DND-41 (cell line): ENCODE measurements at regions not wholly inside any gene's neighbourhood (a gene's known extent, or its start where the extent isn't known, plus 50 kb on each side); places are given as distances from the start of the nearest gene placed in this dataset.

Experiments
- ATAC-seq: fragments of 200-7000 bp; cut with Tn5 transposase; 3 replicates; pipeline ENCODE4 v1.9.1; 2021; ENCODE audit warnings: low read depth; ENCODE audit not compliant: insufficient read depth
- DNase-seq: peaks from one replicate; pipeline ENCODE4 v3.0.0-alpha.2; 2020
- H2AFZ ChIP-seq: 2 replicates; pipeline ENCODE4 v1.6.0; 2012; ENCODE audit warnings: low read depth, low read length
- H3K27ac ChIP-seq: 2 replicates; pipeline ENCODE4 v1.5.1; 2012; ENCODE audit warnings: low read length, inconsistent platforms
- H3K27me3 ChIP-seq: fragments of 200-600 bp; sonication (generic); 2 replicates; pipeline ENCODE4 v1.6.0; 2012; ENCODE audit warnings: low read length, mild to moderate bottlenecking, inconsistent platforms; ENCODE audit not compliant: insufficient read depth, poor library complexity
- H3K36me3 ChIP-seq: 2 replicates; pipeline ENCODE4 v1.5.1; 2012; ENCODE audit warnings: low read length, inconsistent platforms; ENCODE audit not compliant: insufficient read depth
- H3K4me1 ChIP-seq: 2 replicates; pipeline ENCODE4 v1.5.1; 2012; ENCODE audit warnings: mild to moderate bottlenecking, low read length; ENCODE audit not compliant: insufficient read depth
- H3K4me2 ChIP-seq: 2 replicates; pipeline ENCODE4 v1.6.0; 2012; ENCODE audit warnings: mild to moderate bottlenecking, moderate library complexity, low read length, inconsistent platforms; ENCODE audit not compliant: insufficient read depth
- H3K4me3 ChIP-seq, 2 experiments: fragments of 200-600 bp in 1 of 2; shearing (Covaris generic) in 1 of 2; 2 replicates each; pipeline ENCODE4 v1.5.1; 2012 to 2016; ENCODE audit warnings: inconsistent platforms in 2 of 2, low read length in 2 of 2, mild to moderate bottlenecking in 2 of 2, low read depth in 1 of 2, moderate library complexity in 1 of 2
- H3K79me2 ChIP-seq: 2 replicates; pipeline ENCODE4 v1.6.0; 2012; ENCODE audit warnings: low read length, inconsistent platforms; ENCODE audit not compliant: insufficient read depth
- H3K9ac ChIP-seq: 2 replicates; pipeline ENCODE4 v1.6.0; 2012; ENCODE audit warnings: low read depth, mild to moderate bottlenecking, inconsistent platforms, low read length, moderate library complexity
- H3K9me3 ChIP-seq: 2 replicates; pipeline ENCODE4 v1.5.1; 2012; ENCODE audit warnings: low read length, moderate library complexity, mild to moderate bottlenecking, inconsistent platforms; ENCODE audit not compliant: insufficient read depth, severe bottlenecking
- H4K20me1 ChIP-seq: 2 replicates; pipeline ENCODE4 v1.6.0; 2012; ENCODE audit warnings: low read length; ENCODE audit not compliant: insufficient read depth
- CTCF ChIP-seq: IDR thresholded peaks from 2 replicates; pipeline ENCODE4 v1.5.1; 2012; ENCODE audit warnings: borderline replicate concordance, low read length, moderate library complexity, mild to moderate bottlenecking; ENCODE audit not compliant: poor library complexity, severe bottlenecking; ENCODE audit errors: extremely low read depth
- EZH2 ChIP-seq: IDR thresholded peaks from 3 replicates; pipeline ENCODE4 v1.6.1; 2012; ENCODE audit warnings: borderline replicate concordance, low read depth, mild to moderate bottlenecking, moderate library complexity, low read length, inconsistent platforms; ENCODE audit not compliant: severe bottlenecking

- H3K36me3 ChIP-seq = no peaks in the 10 kb centered on the region
- DNase-seq (no peak), ATAC-seq (no peak)
- H3K9me3 ChIP-seq = no peaks in the 10 kb centered on the region
- no peaks in the 10 kb centered on the region for H3K4me1 ChIP-seq
- H3K9ac ChIP-seq = no peak overlapping the region
- H3K4me2 ChIP-seq = no peak overlapping the region
- no peak overlapping the region for H3K27ac ChIP-seq
- no peak for TF ChIP-seq CTCF
- no peak for TF ChIP-seq EZH2
- H4K20me1 ChIP-seq = no peaks in the 10 kb centered on the region
- H2AFZ ChIP-seq = no peak overlapping the region
- H3K27me3 ChIP-seq = no peaks in the 10 kb centered on the region
- H3K79me2 ChIP-seq = no peaks in the 10 kb centered on the region
- H3K4me3 ChIP-seq = no peak overlapping the region
Measured at GRCh38 chr4:137069473-137069872, 462.8 kb downstream of the PCDH18 start.

- no peaks in the 10 kb centered on the region for H3K79me2 ChIP-seq
- TF ChIP-seq CTCF (no peak), EZH2 (no peak)
- H3K27ac ChIP-seq = no peak overlapping the region
- H3K4me1 ChIP-seq = no peaks in the 10 kb centered on the region
- H3K9me3 ChIP-seq = no peaks in the 10 kb centered on the region
- H3K4me3 ChIP-seq = no peak overlapping the region
- H3K9ac ChIP-seq = no peak overlapping the region
- no peak overlapping the region for H3K4me2 ChIP-seq
- H2AFZ ChIP-seq = no peak overlapping the region
- H3K27me3 ChIP-seq = no peaks in the 10 kb centered on the region
- ATAC-seq (no peak), DNase-seq (no peak)
- no peaks in the 10 kb centered on the region for H3K36me3 ChIP-seq
- H4K20me1 ChIP-seq = no peaks in the 10 kb centered on the region
Measured at GRCh38 chr4:137067735-137068134, 464.6 kb downstream of the PCDH18 start.

DNA sequence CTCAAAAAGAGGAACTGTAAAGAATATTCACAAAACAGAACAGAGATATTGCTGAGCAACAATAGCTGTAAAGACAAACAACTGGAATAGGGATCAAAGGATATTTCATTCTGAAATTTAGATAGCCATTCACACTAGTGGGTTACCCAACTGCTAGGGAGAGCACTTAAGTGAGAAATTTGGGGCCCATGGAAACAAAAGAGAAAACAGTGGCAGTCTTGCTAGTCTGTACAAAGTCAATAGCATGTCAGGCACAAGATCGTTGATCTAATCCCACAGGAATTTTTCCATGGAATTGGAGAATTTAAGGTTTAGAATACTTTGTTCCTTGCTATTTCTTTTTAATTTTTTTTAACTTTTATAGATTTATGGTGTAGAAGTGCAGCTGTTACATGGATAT, 467.0 kb downstream of the PCDH18 start:
- no peak for TF ChIP-seq EZH2
- no peak for TF ChIP-seq CTCF
- ATAC-seq = no peak
- H3K27me3 ChIP-seq = no peaks in the 10 kb centered on the region
- no peak overlapping the region for H3K4me3 ChIP-seq
- H2AFZ ChIP-seq = no peak overlapping the region
- H3K9ac ChIP-seq = no peak overlapping the region
- H3K9me3 ChIP-seq = no peaks in the 10 kb centered on the region
- H3K79me2 ChIP-seq = no peaks in the 10 kb centered on the region
- no peak for DNase-seq
- H4K20me1 ChIP-seq = no peaks in the 10 kb centered on the region
- H3K4me1 ChIP-seq = no peaks in the 10 kb centered on the region
- H3K4me2 ChIP-seq = no peak overlapping the region
- no peak overlapping the region for H3K27ac ChIP-seq
- no peaks in the 10 kb centered on the region for H3K36me3 ChIP-seq

GRCh38 chr4:137063961-137064360, 468.3 kb downstream of the PCDH18 start:
- ATAC-seq = no peak
- TF ChIP-seq EZH2 = no peak
- no peak for TF ChIP-seq CTCF

More at GRCh38 chr4:137063961-137064360, 468.3 kb downstream of the PCDH18 start:
- H3K9me3 ChIP-seq = no peaks in the 10 kb centered on the region
- no peaks in the 10 kb centered on the region for H3K27me3 ChIP-seq
- no peak for DNase-seq
- no peak overlapping the region for H3K27ac ChIP-seq
- no peak overlapping the region for H3K4me2 ChIP-seq
- H3K36me3 ChIP-seq = no peaks in the 10 kb centered on the region
- H4K20me1 ChIP-seq = no peaks in the 10 kb centered on the region
- no peaks in the 10 kb centered on the region for H3K4me1 ChIP-seq
- no peaks in the 10 kb centered on the region for H3K79me2 ChIP-seq
- H3K4me3 ChIP-seq = no peak overlapping the region
- H3K9ac ChIP-seq = no peak overlapping the region
- no peak overlapping the region for H2AFZ ChIP-seq
